Progenitor cell of endocrine pancreas (in vitro differentiated cells): ENCODE measurements at regions not wholly inside any gene's neighbourhood (a gene's known extent, or its start where the extent isn't known, plus 50 kb on each side); places are given as distances from the start of the nearest gene placed in this dataset.

Experiments used
- DNase-seq: peaks from one replicate; pipeline ENCODE4 v3.0.0; 2021; ENCODE audit warnings: low spot score; ENCODE audit not compliant: unreplicated experiment
- H3K27ac Mint-ChIP-seq: 2 replicates; pipeline ENCODE4 v1.8.0; 2021; ENCODE audit warnings: mild to moderate bottlenecking, moderate library complexity, mixed read lengths
- H3K27me3 Mint-ChIP-seq: 2 replicates; pipeline ENCODE4 v1.8.0; 2021; ENCODE audit warnings: mixed read lengths
- H3K36me3 Mint-ChIP-seq: 2 replicates; pipeline ENCODE4 v1.8.0; 2022; ENCODE audit warnings: mixed read lengths; ENCODE audit not compliant: insufficient read depth
- H3K4me1 Mint-ChIP-seq: 2 replicates; pipeline ENCODE4 v1.8.0; 2021; ENCODE audit warnings: low read depth, mixed read lengths
- H3K4me3 Mint-ChIP-seq: 2 replicates; pipeline ENCODE4 v1.8.0; 2021; ENCODE audit warnings: low read depth, mild to moderate bottlenecking, moderate library complexity, mixed read lengths
- H3K9me3 Mint-ChIP-seq: 2 replicates; pipeline ENCODE4 v1.8.0; 2021; ENCODE audit warnings: low read depth, mixed read lengths
- CTCF ChIP-seq: fragments of 200-600 bp; sonication (generic); IDR thresholded peaks from one replicate; pipeline ENCODE4 v1.5.0; 2021; ENCODE audit warnings: antibody characterized with exemption, mild to moderate bottlenecking; ENCODE audit not compliant: unreplicated experiment

- Mint-ChIP-seq H3K4me3 (no peak overlapping the region), H3K27ac (peak overlapping the region; percentile 56), H3K9me3 (no peaks in the 10 kb centered on the region), H3K27me3 (no peaks in the 10 kb centered on the region), H3K4me1 (peaks cover 13% of the 10 kb centered on the region), H3K36me3 (no peaks in the 10 kb centered on the region)
- TF ChIP-seq CTCF = no peak
- DNase-seq = no peak
Measured at GRCh38 chr6:12592634-12593033, 123.9 kb upstream of the PHACTR1 start.

GRCh38 chr6:12593771-12594529 is 122.6 kb upstream of the PHACTR1 start:
- peaks cover 13% of the 10 kb centered on the region for H3K4me1 Mint-ChIP-seq
- no peak for TF ChIP-seq CTCF
- no peaks in the 10 kb centered on the region for H3K9me3 Mint-ChIP-seq
- H3K4me3 Mint-ChIP-seq = no peak overlapping the region
- no peak for DNase-seq
- peak overlapping the region; percentile 88 for H3K27ac Mint-ChIP-seq
- no peaks in the 10 kb centered on the region for H3K27me3 Mint-ChIP-seq
- H3K36me3 Mint-ChIP-seq = no peaks in the 10 kb centered on the region

- DNase-seq = no peak
- H3K27me3 Mint-ChIP-seq = no peaks in the 10 kb centered on the region
- peaks cover 13% of the 10 kb centered on the region for H3K4me1 Mint-ChIP-seq
- peak overlapping the region; percentile 33 for H3K27ac Mint-ChIP-seq
- H3K9me3 Mint-ChIP-seq = no peaks in the 10 kb centered on the region
- TF ChIP-seq CTCF = no peak
- H3K36me3 Mint-ChIP-seq = no peaks in the 10 kb centered on the region
- H3K4me3 Mint-ChIP-seq = no peak overlapping the region
Measured at GRCh38 chr6:12594530-12594893, 122.1 kb upstream of the PHACTR1 start.

- Mint-ChIP-seq H3K27me3 (no peaks in the 10 kb centered on the region), H3K27ac (no peak overlapping the region), H3K9me3 (no peaks in the 10 kb centered on the region), H3K36me3 (no peaks in the 10 kb centered on the region), H3K4me1 (peaks cover 13% of the 10 kb centered on the region), H3K4me3 (no peak overlapping the region)
- TF ChIP-seq CTCF = no peak
- DNase-seq = no peak
Measured at GRCh38 chr6:12595161-12595811, 121.3 kb upstream of the PHACTR1 start.

GRCh38 chr6:12596731-12597130 is 119.8 kb upstream of the PHACTR1 start:
- Mint-ChIP-seq H3K4me1 (peaks cover 17% of the 10 kb centered on the region), H3K4me3 (no peak overlapping the region)
- DNase-seq = no peak

More at GRCh38 chr6:12596731-12597130, 119.8 kb upstream of the PHACTR1 start:
- H3K27ac Mint-ChIP-seq = no peak overlapping the region
- no peaks in the 10 kb centered on the region for H3K27me3 Mint-ChIP-seq
- no peaks in the 10 kb centered on the region for H3K9me3 Mint-ChIP-seq
- H3K36me3 Mint-ChIP-seq = no peaks in the 10 kb centered on the region
- TF ChIP-seq CTCF = no peak
